H9 (cell line): ENCODE measurements at regions not wholly inside any gene's neighbourhood (a gene's known extent, or its start where the extent isn't known, plus 50 kb on each side); places are given as distances from the start of the nearest gene placed in this dataset.

Experiments
- DNase-seq: peaks from one replicate; pipeline ENCODE4 v3.0.0-alpha.2; 2017
- H2AFZ ChIP-seq: one replicate; pipeline ENCODE4 v1.6.1; 2013; ENCODE audit warnings: mild to moderate bottlenecking, low read length, control low read depth, moderate library complexity
- H2AK5ac ChIP-seq: 2 replicates; pipeline ENCODE4 v1.6.1; 2013; ENCODE audit warnings: low read length, control low read depth, mixed read lengths; ENCODE audit not compliant: insufficient read length
- H2BK120ac ChIP-seq: one replicate; pipeline ENCODE4 v1.6.1; 2013; ENCODE audit warnings: low read depth, mild to moderate bottlenecking, low read length, control low read depth, inconsistent platforms; ENCODE audit not compliant: poor library complexity, severe bottlenecking
- H2BK12ac ChIP-seq: 2 replicates; pipeline ENCODE4 v1.6.1; 2013; ENCODE audit warnings: low read length, control low read depth, mixed read lengths, low read depth; ENCODE audit not compliant: insufficient read length
- H2BK15ac ChIP-seq: 2 replicates; pipeline ENCODE4 v1.6.1; 2013; ENCODE audit warnings: low read depth, low read length, control low read depth
- H2BK20ac ChIP-seq: one replicate; pipeline ENCODE4 v1.6.1; 2013; ENCODE audit warnings: low read depth, mild to moderate bottlenecking, low read length, control low read depth, inconsistent platforms; ENCODE audit not compliant: poor library complexity, severe bottlenecking
- H2BK5ac ChIP-seq: 2 replicates; pipeline ENCODE4 v1.6.1; 2013; ENCODE audit warnings: low read length, control low read depth, mixed read lengths; ENCODE audit not compliant: insufficient read length
- H3K14ac ChIP-seq: 2 replicates; pipeline ENCODE4 v1.6.1; 2013; ENCODE audit warnings: low read length, control low read depth; ENCODE audit not compliant: insufficient read depth
- H3K18ac ChIP-seq: 2 replicates; pipeline ENCODE4 v1.6.1; 2013; ENCODE audit warnings: low read depth, mild to moderate bottlenecking, mixed read lengths, low read length, control low read depth; ENCODE audit not compliant: insufficient read length
- H3K23ac ChIP-seq: 2 replicates; pipeline ENCODE4 v1.6.1; 2013; ENCODE audit warnings: low read length, control low read depth, mixed read lengths, low read depth; ENCODE audit not compliant: insufficient read length
- H3K23me2 ChIP-seq: 2 replicates; pipeline ENCODE4 v1.6.1; 2013; ENCODE audit warnings: low read depth, mild to moderate bottlenecking, mixed read lengths, low read length, control low read depth; ENCODE audit not compliant: insufficient read length, poor library complexity, severe bottlenecking
- H3K27ac ChIP-seq: 2 replicates; pipeline ENCODE4 v1.5.1; 2013; ENCODE audit warnings: low read length, control low read depth, mixed read lengths, low read depth; ENCODE audit not compliant: insufficient read length
- H3K27me3 ChIP-seq: 2 replicates; pipeline ENCODE4 v1.6.1; 2013; ENCODE audit warnings: low read length, control low read depth, inconsistent platforms; ENCODE audit not compliant: insufficient read depth
- H3K4ac ChIP-seq: 2 replicates; pipeline ENCODE4 v1.6.1; 2013; ENCODE audit warnings: low read depth, mild to moderate bottlenecking, control low read depth, inconsistent platforms, low read length, moderate library complexity
- H3K4me1 ChIP-seq: 2 replicates; pipeline ENCODE4 v1.6.1; 2013; ENCODE audit warnings: low read length, control low read depth, inconsistent platforms; ENCODE audit not compliant: insufficient read depth
- H3K4me2 ChIP-seq: 2 replicates; pipeline ENCODE4 v1.6.1; 2013; ENCODE audit warnings: low read length, control low read depth, mixed read lengths; ENCODE audit not compliant: insufficient read length, insufficient read depth
- H3K56ac ChIP-seq: 2 replicates; pipeline ENCODE4 v1.6.1; 2013; ENCODE audit warnings: low read depth, mild to moderate bottlenecking, mixed read lengths, low read length, control low read depth; ENCODE audit not compliant: insufficient read length
- H3K79me1 ChIP-seq: 2 replicates; pipeline ENCODE4 v1.6.1; 2013; ENCODE audit warnings: low read depth, mild to moderate bottlenecking, moderate library complexity, low read length, control low read depth, inconsistent platforms; ENCODE audit not compliant: insufficient read depth, poor library complexity, severe bottlenecking
- H3K79me2 ChIP-seq: 2 replicates; pipeline ENCODE4 v1.6.1; 2013; ENCODE audit warnings: low read length, control low read depth, inconsistent platforms; ENCODE audit not compliant: insufficient read depth
- H3K9ac ChIP-seq: 2 replicates; pipeline ENCODE4 v1.6.1; 2013; ENCODE audit warnings: low read length, control low read depth, mixed read lengths; ENCODE audit not compliant: insufficient read length; ENCODE audit errors: extremely low read depth
- H3K9me3 ChIP-seq: one replicate; pipeline ENCODE4 v1.6.1; 2013; ENCODE audit warnings: low read depth, low read length, inconsistent platforms; ENCODE audit not compliant: control insufficient read depth
- H3T11ph ChIP-seq: one replicate; pipeline ENCODE4 v1.6.1; 2013; ENCODE audit warnings: mild to moderate bottlenecking, low read length, control low read depth, inconsistent platforms
- H4K20me1 ChIP-seq: one replicate; pipeline ENCODE4 v1.6.1; 2013; ENCODE audit not compliant: control insufficient read depth, insufficient read length, insufficient read depth
- H4K5ac ChIP-seq: 2 replicates; pipeline ENCODE4 v1.6.1; 2013; ENCODE audit warnings: low read depth, mild to moderate bottlenecking, mixed read lengths, low read length, control low read depth; ENCODE audit not compliant: insufficient read length
- H4K8ac ChIP-seq: replicated peaks from 2 replicates; pipeline ENCODE4 v1.6.1; 2013; ENCODE audit warnings: low read length, control low read depth, mixed read lengths, low read depth; ENCODE audit not compliant: insufficient read length
- H4K91ac ChIP-seq: 2 replicates; pipeline ENCODE4 v1.6.1; 2013; ENCODE audit warnings: low read depth, mild to moderate bottlenecking, moderate library complexity, mixed read lengths, low read length, control low read depth; ENCODE audit not compliant: insufficient read length
- H3K27ac Mint-ChIP-seq, 3 experiments: 2 replicates in 2 of 3; 3 replicates in 1 of 3; pipeline ENCODE4 v1.8.0; 2020 to 2021; ENCODE audit warnings: mixed read lengths in 3 of 3, mild to moderate bottlenecking in 1 of 3, moderate library complexity in 1 of 3
- H3K27me3 Mint-ChIP-seq: 2 replicates; pipeline ENCODE4 v1.8.0; 2021; ENCODE audit warnings: low read depth, mild to moderate bottlenecking, moderate library complexity, mixed read lengths
- H3K36me3 Mint-ChIP-seq, 3 experiments: 2 replicates in 2 of 3; 3 replicates in 1 of 3; pipeline ENCODE4 v1.8.0; 2020 to 2021; ENCODE audit warnings: low read depth in 3 of 3, mixed read lengths in 3 of 3; ENCODE audit not compliant: insufficient read depth in 1 of 3
- H3K4me1 Mint-ChIP-seq, 2 experiments: 2 replicates each; pipeline ENCODE4 v1.8.0; 2020; ENCODE audit warnings: mixed read lengths in 2 of 2
- H3K4me3 Mint-ChIP-seq, 2 experiments: 2 replicates in 1 of 2; 3 replicates in 1 of 2; pipeline ENCODE4 v1.8.0; 2020 to 2021; ENCODE audit warnings: mild to moderate bottlenecking in 2 of 2, mixed read lengths in 2 of 2, moderate library complexity in 1 of 2
- H3K9me3 Mint-ChIP-seq, 2 experiments: 2 replicates in 1 of 2; 3 replicates in 1 of 2; pipeline ENCODE4 v1.8.0; 2020; ENCODE audit warnings: mild to moderate bottlenecking in 2 of 2, mixed read lengths in 2 of 2, moderate library complexity in 1 of 2
- CTCF ChIP-seq: fragments of 200-600 bp; sonication (generic); conservative IDR thresholded peaks from 3 replicates; pipeline ENCODE4 v1.8.0; 2021; ENCODE audit warnings: antibody characterized with exemption, mild to moderate bottlenecking

- Histone ChIP-seq H4K20me1 (no peaks in the 10 kb centered on the region), H3K4me2 (no peak overlapping the region), H3K23ac (no peak overlapping the region), H3K14ac (no peak overlapping the region), H2BK15ac (no peak overlapping the region), H3K4me1 (no peaks in the 10 kb centered on the region), H2AFZ (no peak overlapping the region), H4K91ac (no peak overlapping the region), H3K4ac (no peak overlapping the region), H2BK5ac (no peak overlapping the region), H2BK20ac (no peak overlapping the region), H2BK12ac (no peak overlapping the region), H4K8ac (no peak overlapping the region), H4K5ac (no peak overlapping the region), H3K79me1 (no peaks in the 10 kb centered on the region), H3K79me2 (no peaks in the 10 kb centered on the region), H3K27me3 (no peaks in the 10 kb centered on the region), H3K9me3 (no peaks in the 10 kb centered on the region), H2BK120ac (no peak overlapping the region), H2AK5ac (no peak overlapping the region), H3T11ph (no peak overlapping the region), H3K27ac (no peak overlapping the region), H3K23me2 (no peaks in the 10 kb centered on the region), H3K9ac (no peak overlapping the region), H3K18ac (no peak overlapping the region), H3K56ac (no peak overlapping the region)
- TF ChIP-seq CTCF: no peak
- no peak for DNase-seq
- Mint-ChIP-seq H3K27ac (no peak overlapping the region), H3K4me1 (peaks cover 0 to 6% of the 10 kb centered on the region in 2 experiments; a peak in 2 of 4 replicates), H3K36me3 (no peaks in the 10 kb centered on the region), H3K9me3 (no peaks in the 10 kb centered on the region), H3K27me3 (no peaks in the 10 kb centered on the region), H3K4me3 (no peak overlapping the region)
These were observed 113.5 kb upstream of the EDNRB start for GRCh38 chr13:78032132-78032531.
